Activated CD8-positive, alpha-beta T cell treated with anti-CD3 and anti-CD28 coated beads, Interleukin-2, amount 10 ng/mL, durations not matched to agents 7 days and 5 days (primary cell): ENCODE measurements at regions not wholly inside any gene's neighbourhood (a gene's known extent, or its start where the extent isn't known, plus 50 kb on each side); places are given as distances from the start of the nearest gene placed in this dataset.

Source experiments
- ATAC-seq: fragments of 150-1000 bp; cut with Tn5 transposase; one replicate; pipeline ENCODE4 v1.10.0; 2021; ENCODE audit warnings: moderate library complexity
- CTCF ChIA-PET: fragments of 350-600 bp; sonication (Branson Sonifier 250); formaldehyde crosslinking; loops from one replicate; lab custom pipeline; 2021; ENCODE audit warnings: antibody characterized with exemption; lab: Charles Lee
- POLR2A ChIA-PET: fragments of 350-600 bp; sonication (Branson Sonifier 250); formaldehyde crosslinking; loops from one replicate; lab custom pipeline; 2021; ENCODE audit warnings: antibody characterized with exemption; lab: Charles Lee
- DNase-seq: peaks from one replicate; pipeline ENCODE4 v3.0.0-alpha.2; 2020
- H3K27ac Mint-ChIP-seq: one replicate; pipeline ENCODE4 v1.8.0; 2021; ENCODE audit warnings: mild to moderate bottlenecking, mixed read lengths
- H3K27me3 Mint-ChIP-seq: one replicate; pipeline ENCODE4 v1.8.0; 2021; ENCODE audit warnings: low read depth, mixed read lengths
- H3K36me3 Mint-ChIP-seq: one replicate; pipeline ENCODE4 v1.8.0; 2021; ENCODE audit warnings: low read depth, mixed read lengths
- H3K4me1 Mint-ChIP-seq: one replicate; pipeline ENCODE4 v1.8.0; 2021; ENCODE audit warnings: low read depth, mixed read lengths
- H3K4me3 Mint-ChIP-seq: one replicate; pipeline ENCODE4 v1.8.0; 2021; ENCODE audit warnings: mild to moderate bottlenecking, mixed read lengths
- H3K9me3 Mint-ChIP-seq: one replicate; pipeline ENCODE4 v1.8.0; 2022; ENCODE audit warnings: mixed read lengths; ENCODE audit not compliant: insufficient read depth

GRCh38 chr5:88539693-88540365 lies 271.2 kb upstream of the TMEM161B start:
- CTCF ChIA-PET = no interaction called here
- no peaks in the 10 kb centered on the region for H3K4me1 Mint-ChIP-seq
- no peak overlapping the region for H3K4me3 Mint-ChIP-seq
- no peak overlapping the region for H3K27ac Mint-ChIP-seq
- ATAC-seq = no peak
- DNase-seq = no peak
- POLR2A ChIA-PET = no interaction called here
- no peaks in the 10 kb centered on the region for H3K36me3 Mint-ChIP-seq
- no peaks in the 10 kb centered on the region for H3K9me3 Mint-ChIP-seq
- peaks cover 9% of the 10 kb centered on the region for H3K27me3 Mint-ChIP-seq

- peaks cover 5% of the 10 kb centered on the region for H3K27me3 Mint-ChIP-seq
- no peak for DNase-seq
- ChIA-PET POLR2A (no interaction called here), CTCF (no interaction called here)
- H3K27ac Mint-ChIP-seq = no peak overlapping the region
- ATAC-seq = no peak
- no peaks in the 10 kb centered on the region for H3K9me3 Mint-ChIP-seq
- H3K4me3 Mint-ChIP-seq = no peak overlapping the region
- H3K4me1 Mint-ChIP-seq = no peaks in the 10 kb centered on the region
- no peaks in the 10 kb centered on the region for H3K36me3 Mint-ChIP-seq
Observed at GRCh38 chr5:88539026-88539425, 270.4 kb upstream of the TMEM161B start.

GRCh38 chr5:88536146-88536545 lies 267.5 kb upstream of the TMEM161B start:
- H3K36me3 Mint-ChIP-seq = no peaks in the 10 kb centered on the region
- ATAC-seq (no peak), DNase-seq (no peak)
- H3K4me3 Mint-ChIP-seq = no peak overlapping the region
- CTCF ChIA-PET = no interaction called here
- H3K9me3 Mint-ChIP-seq = no peaks in the 10 kb centered on the region
- POLR2A ChIA-PET = no interaction called here
- no peak overlapping the region for H3K27ac Mint-ChIP-seq
- H3K4me1 Mint-ChIP-seq = no peaks in the 10 kb centered on the region
- H3K27me3 Mint-ChIP-seq = peaks cover 5% of the 10 kb centered on the region

GRCh38 chr5:88524941-88525340 lies 256.3 kb upstream of the TMEM161B start:
- H3K27me3 Mint-ChIP-seq = peaks cover 9% of the 10 kb centered on the region
- no peak overlapping the region for H3K27ac Mint-ChIP-seq
- no peak for DNase-seq
- CTCF ChIA-PET = no interaction called here
- no peak for ATAC-seq
- no peaks in the 10 kb centered on the region for H3K36me3 Mint-ChIP-seq
- no peak overlapping the region for H3K4me3 Mint-ChIP-seq
- POLR2A ChIA-PET = no interaction called here
- H3K4me1 Mint-ChIP-seq = no peaks in the 10 kb centered on the region
- no peaks in the 10 kb centered on the region for H3K9me3 Mint-ChIP-seq

- DNase-seq = no peak
- ATAC-seq = no peak
- no peaks in the 10 kb centered on the region for H3K36me3 Mint-ChIP-seq
- H3K9me3 Mint-ChIP-seq = no peaks in the 10 kb centered on the region
- H3K27ac Mint-ChIP-seq = no peak overlapping the region
- POLR2A ChIA-PET = no interaction called here
- CTCF ChIA-PET = no interaction called here
- peaks cover 8% of the 10 kb centered on the region for H3K4me1 Mint-ChIP-seq
- H3K4me3 Mint-ChIP-seq = no peak overlapping the region
- peaks cover 33% of the 10 kb centered on the region for H3K27me3 Mint-ChIP-seq
Observed at GRCh38 chr5:88519066-88519465, 250.4 kb upstream of the TMEM161B start.

GRCh38 chr5:88518131-88519016 lies 249.7 kb upstream of the TMEM161B start:
- Mint-ChIP-seq H3K36me3 (no peaks in the 10 kb centered on the region), H3K4me3 (no peak overlapping the region), H3K27me3 (peaks cover 38% of the 10 kb centered on the region), H3K27ac (no peak overlapping the region), H3K4me1 (peaks cover 8% of the 10 kb centered on the region), H3K9me3 (no peaks in the 10 kb centered on the region)
- no peak for ATAC-seq
- DNase-seq = no peak
- POLR2A ChIA-PET = no interaction called here
- CTCF ChIA-PET = no interaction called here

- Mint-ChIP-seq H3K4me3 (no peak overlapping the region), H3K4me1 (peaks cover 8% of the 10 kb centered on the region), H3K27me3 (peaks cover 36% of the 10 kb centered on the region), H3K9me3 (no peaks in the 10 kb centered on the region), H3K36me3 (no peaks in the 10 kb centered on the region), H3K27ac (no peak overlapping the region)
- ChIA-PET CTCF (interaction anchor here (0.9 kb wide), 1 partner anchor 11 kb away, joined by 3 read pairs; no protein-coding TSS in a partner anchor), POLR2A (no interaction called here)
- DNase-seq = no peak
- no peak for ATAC-seq
Observed at GRCh38 chr5:88515881-88516819, 247.5 kb upstream of the TMEM161B start.

- Mint-ChIP-seq H3K27me3 (peaks cover 36% of the 10 kb centered on the region), H3K4me3 (no peak overlapping the region), H3K9me3 (no peaks in the 10 kb centered on the region), H3K36me3 (no peaks in the 10 kb centered on the region), H3K27ac (no peak overlapping the region), H3K4me1 (peaks cover 8% of the 10 kb centered on the region)
- DNase-seq (no peak), ATAC-seq (no peak)
- ChIA-PET CTCF (no interaction called here), POLR2A (no interaction called here)
Observed at GRCh38 chr5:88515068-88515467, 246.4 kb upstream of the TMEM161B start.

- Mint-ChIP-seq H3K9me3 (no peaks in the 10 kb centered on the region), H3K36me3 (no peaks in the 10 kb centered on the region), H3K4me3 (no peak overlapping the region), H3K27me3 (peaks cover 22% of the 10 kb centered on the region), H3K27ac (no peak overlapping the region), H3K4me1 (no peaks in the 10 kb centered on the region)
- ATAC-seq (no peak), DNase-seq (no peak)
- CTCF ChIA-PET = no interaction called here
- POLR2A ChIA-PET = no interaction called here
Observed at GRCh38 chr5:88509403-88509802, 240.8 kb upstream of the TMEM161B start.

GRCh38 chr5:88507261-88507660 lies 238.6 kb upstream of the TMEM161B start:
- DNase-seq (no peak), ATAC-seq (no peak)
- Mint-ChIP-seq H3K36me3 (no peaks in the 10 kb centered on the region), H3K4me1 (peaks cover 6% of the 10 kb centered on the region), H3K27ac (no peak overlapping the region), H3K27me3 (peaks cover 16% of the 10 kb centered on the region), H3K4me3 (no peak overlapping the region), H3K9me3 (no peaks in the 10 kb centered on the region)
- CTCF ChIA-PET = interaction anchor here (1.0 kb wide), 1 partner anchor 20 kb away, joined by 3 read pairs; no protein-coding TSS in a partner anchor
- POLR2A ChIA-PET = no interaction called here

- no peak for DNase-seq
- Mint-ChIP-seq H3K9me3 (no peaks in the 10 kb centered on the region), H3K27ac (no peak overlapping the region), H3K4me1 (peaks cover 13% of the 10 kb centered on the region), H3K36me3 (no peaks in the 10 kb centered on the region), H3K4me3 (no peak overlapping the region), H3K27me3 (peaks cover 15% of the 10 kb centered on the region)
- POLR2A ChIA-PET = no interaction called here
- CTCF ChIA-PET = interaction anchor here (1.1 kb wide), 1 partner anchor 10 kb away, joined by 3 read pairs; no protein-coding TSS in a partner anchor
- no peak for ATAC-seq
Observed at GRCh38 chr5:88503406-88503805, 234.8 kb upstream of the TMEM161B start.
